ENCODE measurements at regions not wholly inside any gene's neighbourhood (a gene's known extent, or its start where the extent isn't known, plus 50 kb on each side); places are given as distances from the start of the nearest gene placed in this dataset.

DNA sequence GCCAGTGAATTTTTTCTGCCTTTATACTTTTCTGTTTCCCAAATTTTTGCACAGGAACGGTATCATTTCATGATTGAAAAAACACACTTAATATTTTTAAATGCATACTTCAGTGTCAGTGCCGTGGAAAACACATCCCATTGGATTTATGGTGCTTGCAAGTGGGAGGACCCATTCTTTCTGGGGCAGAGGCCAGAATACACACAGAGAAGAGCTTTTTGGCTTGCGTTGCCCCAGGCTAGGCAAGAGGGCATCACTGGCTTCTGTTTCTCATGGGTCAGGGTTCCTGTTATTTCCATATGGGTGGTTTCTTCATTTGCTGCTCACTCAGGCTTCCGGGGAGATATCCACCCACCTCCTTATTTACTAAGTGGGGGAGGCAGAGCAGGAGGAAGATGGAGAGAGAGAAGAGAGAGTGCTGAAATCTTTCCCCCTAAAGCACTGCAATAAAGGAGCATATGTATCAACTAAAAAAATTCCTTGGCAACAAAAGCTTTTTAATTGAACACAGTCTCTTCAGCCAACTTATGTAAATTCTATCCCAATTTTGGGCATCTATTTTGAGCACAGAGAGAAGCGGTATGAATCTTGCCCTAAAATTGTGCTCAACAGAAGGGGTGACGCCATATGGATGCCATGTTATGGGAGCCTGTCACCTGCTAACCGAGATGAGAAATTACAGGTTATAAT, 66.0 kb upstream of the KIRREL3 start:
- DNase-seq (ENCODE audit: extremely low read depth, low read depth, low spot score) = no peak

DNA sequence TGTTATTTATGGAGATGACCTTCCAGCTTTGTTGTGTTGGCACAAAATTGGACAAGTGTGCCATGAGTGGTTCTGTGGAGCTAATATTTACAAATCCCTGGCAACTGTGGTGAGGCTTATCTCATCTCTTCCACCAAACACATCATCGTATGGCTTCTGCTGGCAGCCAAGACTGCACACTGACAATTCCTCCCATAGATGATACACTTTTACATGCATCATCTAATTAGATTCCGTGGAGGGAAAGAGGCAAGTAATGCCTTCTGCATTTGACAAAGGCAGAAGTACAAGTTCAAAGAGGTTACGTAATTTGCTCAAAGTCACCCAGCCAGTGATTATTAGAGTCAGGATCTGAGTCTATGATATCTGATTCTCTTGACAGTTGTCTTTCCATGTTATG, 62.7 kb upstream of the KIRREL3 start:
- no peak for DNase-seq (ENCODE audit: extremely low read depth, low read depth, low spot score)

DNA sequence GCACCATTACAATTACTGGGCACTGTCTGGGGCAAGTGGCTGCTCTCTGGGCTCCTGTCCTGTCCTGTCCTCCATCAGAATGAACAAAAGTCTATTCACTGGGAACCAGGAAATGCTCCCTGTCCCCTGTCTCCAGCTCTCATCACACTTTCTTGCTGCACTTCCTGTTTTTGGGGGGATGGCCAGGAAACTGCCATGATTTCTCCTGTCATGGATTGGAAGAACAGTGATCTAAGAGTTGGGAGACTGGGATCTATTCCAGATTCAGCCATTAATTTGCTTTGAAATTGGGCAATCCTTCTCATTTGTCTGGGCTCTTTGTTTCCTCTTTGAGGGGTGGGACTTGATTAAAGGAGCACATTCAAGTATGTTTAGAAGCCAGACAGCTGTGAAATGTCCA, 61.4 kb upstream of the KIRREL3 start:
- no peak for DNase-seq (ENCODE audit: extremely low read depth, low read depth, low spot score)

DNA sequence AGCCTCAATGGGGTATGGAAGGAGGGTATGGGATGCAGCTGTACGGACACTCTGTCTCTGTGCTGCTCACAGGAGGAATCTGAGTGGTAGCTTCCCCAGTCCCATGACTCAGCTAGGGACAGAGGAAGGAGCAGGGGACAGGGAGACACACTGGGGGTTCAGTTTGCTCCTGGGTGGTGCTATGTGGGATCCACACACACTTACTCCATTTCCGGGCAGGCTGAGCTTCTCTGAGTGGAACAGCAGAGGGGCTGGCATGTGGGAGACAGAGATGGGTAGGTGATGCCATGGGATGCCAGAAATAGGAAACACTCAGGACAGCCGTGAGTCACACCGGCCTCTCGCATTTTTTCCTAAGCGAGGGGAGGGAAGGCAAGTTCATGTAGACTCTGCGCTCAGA, 59.2 kb upstream of the KIRREL3 start:
- no peak for DNase-seq (ENCODE audit: extremely low read depth, low read depth, low spot score)

DNA sequence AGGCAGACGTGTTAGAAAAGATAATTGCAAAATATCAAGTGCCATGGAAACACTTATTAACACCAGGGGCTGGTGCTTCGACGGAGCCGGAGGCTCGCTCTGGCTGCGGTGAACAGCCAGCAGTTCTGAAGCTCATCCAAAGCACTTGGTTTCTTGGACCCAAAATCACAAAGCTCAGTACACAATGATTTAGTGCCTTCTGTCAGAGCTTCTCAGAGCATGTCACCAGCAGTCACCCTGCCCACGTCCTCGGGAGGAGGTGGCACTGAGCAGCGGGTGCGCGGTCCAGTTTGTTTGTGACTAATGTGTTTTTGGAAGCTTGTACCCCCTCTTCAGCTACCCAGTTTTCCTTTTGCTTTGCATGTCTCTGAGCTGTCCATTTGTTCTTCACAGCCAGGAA, 58.7 kb upstream of the KIRREL3 start:
- DNase-seq (ENCODE audit: extremely low read depth, low read depth, low spot score) = no peak

DNA sequence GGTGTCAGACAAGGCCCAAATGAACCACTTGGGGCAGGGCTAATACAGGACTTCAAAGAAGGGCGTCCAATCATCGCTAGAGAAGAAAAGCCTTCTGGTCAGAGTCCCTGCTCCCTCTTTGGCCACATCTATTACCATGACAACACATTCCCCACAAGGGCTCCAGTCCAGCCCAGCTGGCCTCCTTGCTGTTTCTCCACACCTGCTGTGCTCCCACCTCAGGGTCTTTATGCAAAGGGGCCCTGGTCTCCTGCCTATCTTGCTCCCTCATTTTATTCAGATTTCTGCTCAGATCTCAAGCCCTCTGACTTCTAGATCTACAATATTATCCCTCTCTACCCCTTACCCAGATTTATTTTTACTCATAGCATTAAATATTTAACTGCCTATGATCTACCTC, 58.0 kb upstream of the KIRREL3 start:
- no peak for DNase-seq (ENCODE audit: extremely low read depth, low read depth, low spot score)

DNA sequence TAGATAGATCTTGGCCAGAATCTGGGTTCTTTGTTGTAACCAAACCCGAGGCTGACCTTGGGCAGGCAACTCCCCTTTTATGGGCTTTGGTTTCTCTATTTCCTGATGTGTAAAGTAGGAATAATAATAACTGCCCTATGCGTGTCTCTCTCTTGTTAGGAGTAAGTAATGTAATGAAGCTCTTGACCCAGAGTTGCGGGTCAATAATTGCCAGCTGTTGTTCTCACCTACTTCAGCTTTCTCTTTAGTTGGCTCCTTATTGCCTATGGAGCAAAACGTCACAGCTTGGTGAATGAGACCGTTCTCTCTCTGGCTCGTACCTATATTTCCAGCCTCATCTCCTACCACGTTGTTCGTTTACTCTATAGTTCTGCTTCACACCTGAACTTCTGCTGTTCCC, 56.6 kb upstream of the KIRREL3 start:
- no peak for DNase-seq (ENCODE audit: extremely low read depth, low read depth, low spot score)

DNA sequence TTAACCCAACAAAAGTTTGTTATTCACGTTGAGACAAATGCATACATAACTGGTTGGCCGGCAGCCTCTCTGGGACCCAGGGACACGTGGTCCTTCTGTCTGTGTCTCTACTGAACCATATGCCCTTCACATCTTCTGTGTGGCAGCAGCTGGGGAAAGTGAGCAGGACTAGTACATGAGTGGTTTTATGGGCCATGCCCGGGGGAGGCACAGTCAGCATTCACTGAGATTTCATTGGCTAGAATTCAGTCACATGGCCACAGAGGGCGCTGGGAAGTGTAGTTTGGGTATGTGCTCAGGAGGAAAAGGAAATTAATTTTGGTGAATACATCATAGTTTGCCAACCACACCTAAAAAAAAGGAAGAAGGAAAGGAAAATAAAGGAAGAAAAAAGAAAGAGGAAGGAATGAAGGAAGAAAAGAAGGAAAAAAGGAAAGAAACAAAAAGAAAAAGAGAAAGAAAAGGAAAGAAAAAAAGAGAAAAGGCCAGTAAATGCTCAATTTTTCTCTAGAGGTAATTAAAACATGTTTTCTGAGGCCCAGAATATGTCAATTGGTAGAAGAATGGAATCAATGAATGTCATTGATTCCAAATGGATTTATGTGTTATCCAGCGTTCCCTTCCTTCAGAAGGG, 55.9 kb upstream of the KIRREL3 start:
- no peak for DNase-seq (ENCODE audit: extremely low read depth, low read depth, low spot score)

DNA sequence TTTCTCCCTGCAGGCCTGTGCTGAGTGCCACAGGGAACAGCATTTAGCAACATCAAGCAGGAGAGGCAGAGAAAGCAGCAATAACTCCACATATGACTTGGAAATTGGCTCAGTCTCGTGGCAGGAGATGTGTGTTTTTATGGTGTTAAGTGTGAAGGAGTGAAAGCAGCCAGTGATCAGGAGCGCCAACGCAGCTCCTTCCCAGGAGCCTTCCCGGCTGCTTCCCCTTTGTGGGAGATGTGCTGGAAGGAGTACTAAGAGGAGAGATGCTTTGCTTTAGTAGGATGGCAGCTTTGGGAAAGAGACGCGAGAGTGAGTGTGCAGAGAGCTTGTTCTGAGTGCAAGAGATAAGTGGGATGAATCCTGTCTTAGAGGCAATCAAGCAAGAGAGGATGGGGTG, 54.7 kb upstream of the KIRREL3 start:
- no peak for DNase-seq (ENCODE audit: extremely low read depth, low read depth, low spot score)

DNA sequence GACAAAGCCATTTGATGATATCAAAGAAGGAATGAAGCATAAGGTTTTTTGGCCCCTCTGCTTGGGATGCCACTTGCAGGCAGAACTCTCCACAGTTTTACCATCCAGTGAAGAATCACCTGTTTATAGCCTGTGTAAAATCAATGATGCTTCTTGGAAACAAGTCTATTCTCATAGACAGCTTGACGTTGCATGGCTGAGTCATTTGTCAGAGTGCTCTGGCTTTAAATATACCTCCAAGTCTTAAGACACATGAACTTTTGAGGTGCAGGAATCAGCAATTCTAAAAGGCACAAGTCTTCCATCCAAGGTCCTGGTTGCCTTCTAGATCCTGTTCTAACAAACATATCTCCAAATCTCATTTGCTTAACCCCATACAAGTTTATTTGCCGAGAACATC, 53.6 kb upstream of the KIRREL3 start:
- no peak for DNase-seq (ENCODE audit: extremely low read depth, low read depth, low spot score)

DNA sequence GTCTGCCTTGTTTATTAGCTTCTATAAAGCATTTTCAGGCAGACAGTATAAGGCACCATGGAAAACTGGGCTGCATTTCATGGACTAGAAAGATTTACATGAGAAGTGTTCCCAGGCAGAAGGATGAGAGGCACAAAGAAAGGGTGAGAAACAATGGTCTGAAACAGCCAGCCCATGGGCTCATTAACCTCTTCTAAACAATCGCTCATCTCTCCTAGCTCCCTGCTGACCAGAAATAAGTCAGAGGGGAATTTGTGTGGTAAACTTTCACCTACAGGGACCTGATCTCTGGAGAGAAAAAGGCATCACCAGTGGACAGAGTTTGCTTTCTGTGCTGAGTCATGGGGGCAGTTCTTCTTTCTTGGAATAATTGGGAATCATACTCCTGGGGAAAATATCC, 51.8 kb upstream of the KIRREL3 start:
- DNase-seq (ENCODE audit: extremely low read depth, low read depth, low spot score) = no peak
